ENCODE measurements at regions not wholly inside any gene's neighbourhood (a gene's known extent, or its start where the extent isn't known, plus 50 kb on each side); places are given as distances from the start of the nearest gene placed in this dataset.

DNA sequence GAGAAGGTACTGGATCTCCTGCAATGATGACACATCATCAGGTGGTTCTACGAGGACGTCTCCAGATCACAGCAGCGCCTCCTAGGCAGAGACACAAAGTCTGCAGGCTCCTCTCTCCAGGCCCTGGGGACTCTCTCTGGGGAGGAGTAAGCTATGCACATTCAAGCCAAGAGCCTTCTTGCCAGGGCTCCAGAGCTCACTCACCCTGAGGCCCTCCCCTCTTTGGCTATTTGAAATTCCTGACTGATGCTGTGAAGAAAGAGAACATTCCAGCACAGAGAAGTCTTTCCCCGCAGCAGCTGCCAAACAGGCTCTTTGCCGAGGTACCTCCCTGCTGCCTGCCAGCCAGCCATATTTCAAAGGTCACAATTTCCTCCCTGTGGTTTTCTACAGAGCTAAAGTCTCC, 204.9 kb downstream of the CSNK2A3 start:
- Histone ChIP-seq H3K36me3 (ENCODE audit: control insufficient read depth in 2 of 2, insufficient read depth in 2 of 2, low read length in 1 of 2) (no peaks in the 10 kb centered on the region), H3K4me1 (ENCODE audit: control insufficient read depth in 2 of 2, insufficient read depth in 2 of 2, low read length in 1 of 2) (peaks cover 3 to 4% of the 10 kb centered on the region in 2 donors), H3K9me3 (ENCODE audit: control insufficient read depth in 2 of 2, insufficient read depth in 1 of 2, low read depth in 1 of 2, low read length in 1 of 2) (no peaks in the 10 kb centered on the region), H3K27ac (ENCODE audit: low read depth in 2 of 2, low read length in 1 of 2) (peak overlapping the region in 1 of 2 donors; percentile 40), H3K27me3 (ENCODE audit: control insufficient read depth in 1 of 2, insufficient read depth in 2 of 2, low read length in 2 of 2) (no peaks in the 10 kb centered on the region), H3K4me3 (ENCODE audit: low read depth in 1 of 2, low read length in 2 of 2) (no peak overlapping the region)
- 16 to 24% methylated on average over 5 of the region's 5 CpGs for WGBS, 2 donors

GRCh38 chr11:11146830-11147229, 206.2 kb downstream of the CSNK2A3 start:
- WGBS, 2 donors = 92% methylated on average over 5 of the region's 5 CpGs
- Histone ChIP-seq H3K4me3 (ENCODE audit: low read depth in 1 of 2, low read length in 2 of 2) (no peak overlapping the region), H3K4me1 (ENCODE audit: control insufficient read depth in 2 of 2, insufficient read depth in 2 of 2, low read length in 1 of 2) (peaks cover 3 to 4% of the 10 kb centered on the region in 2 donors), H3K9me3 (ENCODE audit: control insufficient read depth in 2 of 2, insufficient read depth in 1 of 2, low read depth in 1 of 2, low read length in 1 of 2) (no peaks in the 10 kb centered on the region), H3K27ac (ENCODE audit: low read depth in 2 of 2, low read length in 1 of 2) (no peak overlapping the region), H3K27me3 (ENCODE audit: control insufficient read depth in 1 of 2, insufficient read depth in 2 of 2, low read length in 2 of 2) (no peaks in the 10 kb centered on the region), H3K36me3 (ENCODE audit: control insufficient read depth in 2 of 2, insufficient read depth in 2 of 2, low read length in 1 of 2) (no peaks in the 10 kb centered on the region)

DNA sequence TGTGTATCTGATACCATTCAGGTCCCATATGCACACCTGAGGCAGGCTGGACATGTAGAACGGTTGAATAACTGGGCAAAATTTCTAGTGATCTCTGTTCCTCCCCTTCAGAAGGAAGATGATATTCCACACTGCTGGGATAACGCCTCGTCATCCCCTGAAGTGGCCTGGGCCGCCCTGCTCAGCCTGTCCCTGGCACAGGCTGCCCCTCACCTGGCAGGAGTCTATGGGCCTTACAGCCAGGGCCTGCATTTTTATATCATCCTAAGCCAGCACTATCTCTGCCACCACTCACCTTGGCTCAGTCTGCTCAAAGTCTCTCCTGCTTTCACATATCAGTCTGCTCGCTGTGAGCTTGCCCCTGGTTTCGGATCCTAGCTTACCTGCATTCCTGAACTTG, 209.2 kb downstream of the CSNK2A3 start:
- WGBS, 2 donors = 86 to 91% methylated on average over 6 of the region's 6 CpGs
- no peaks in the 10 kb centered on the region for H3K9me3 ChIP-seq (ENCODE audit: control insufficient read depth in 2 of 2, insufficient read depth in 1 of 2, low read depth in 1 of 2, low read length in 1 of 2)
- H3K4me1 ChIP-seq (ENCODE audit: control insufficient read depth in 2 of 2, insufficient read depth in 2 of 2, low read length in 1 of 2) = peaks cover 2 to 3% of the 10 kb centered on the region in 2 donors
- H3K27me3 ChIP-seq (ENCODE audit: control insufficient read depth in 1 of 2, insufficient read depth in 2 of 2, low read length in 2 of 2) = no peaks in the 10 kb centered on the region
- H3K27ac ChIP-seq (ENCODE audit: low read depth in 2 of 2, low read length in 1 of 2) = no peak overlapping the region
- no peaks in the 10 kb centered on the region for H3K36me3 ChIP-seq (ENCODE audit: control insufficient read depth in 2 of 2, insufficient read depth in 2 of 2, low read length in 1 of 2)
- H3K4me3 ChIP-seq (ENCODE audit: low read depth in 1 of 2, low read length in 2 of 2) = no peak overlapping the region

DNA sequence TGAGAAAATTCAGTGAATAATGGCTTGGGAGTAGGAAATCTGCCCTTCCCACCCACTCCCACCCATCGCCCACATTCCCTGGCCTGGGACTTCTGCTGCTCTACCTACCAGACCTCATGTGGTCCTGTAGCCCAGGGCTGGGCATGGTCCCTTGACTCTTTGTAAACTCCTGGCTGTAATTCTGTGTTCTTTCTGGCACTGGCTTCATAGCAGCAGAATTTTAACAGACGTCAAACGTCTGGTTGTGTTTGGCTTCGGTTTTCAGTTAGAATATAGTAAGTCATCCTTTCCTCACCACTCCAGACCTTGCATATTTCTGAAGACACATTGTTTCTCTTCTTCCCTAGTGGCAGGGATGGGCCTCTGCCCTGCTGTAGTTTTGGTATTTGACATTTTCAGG, 210.6 kb downstream of the CSNK2A3 start:
- 64 to 68% methylated on average over 4 of the region's 4 CpGs for WGBS, 2 donors
- H3K4me1 ChIP-seq (ENCODE audit: control insufficient read depth in 2 of 2, insufficient read depth in 2 of 2, low read length in 1 of 2) = no peaks in the 10 kb centered on the region
- H3K9me3 ChIP-seq (ENCODE audit: control insufficient read depth in 2 of 2, insufficient read depth in 1 of 2, low read depth in 1 of 2, low read length in 1 of 2) = no peaks in the 10 kb centered on the region
- H3K27ac ChIP-seq (ENCODE audit: low read depth in 2 of 2, low read length in 1 of 2) = no peak overlapping the region
- H3K4me3 ChIP-seq (ENCODE audit: low read depth in 1 of 2, low read length in 2 of 2) = no peak overlapping the region
- no peaks in the 10 kb centered on the region for H3K27me3 ChIP-seq (ENCODE audit: control insufficient read depth in 1 of 2, insufficient read depth in 2 of 2, low read length in 2 of 2)
- no peaks in the 10 kb centered on the region for H3K36me3 ChIP-seq (ENCODE audit: control insufficient read depth in 2 of 2, insufficient read depth in 2 of 2, low read length in 1 of 2)

DNA sequence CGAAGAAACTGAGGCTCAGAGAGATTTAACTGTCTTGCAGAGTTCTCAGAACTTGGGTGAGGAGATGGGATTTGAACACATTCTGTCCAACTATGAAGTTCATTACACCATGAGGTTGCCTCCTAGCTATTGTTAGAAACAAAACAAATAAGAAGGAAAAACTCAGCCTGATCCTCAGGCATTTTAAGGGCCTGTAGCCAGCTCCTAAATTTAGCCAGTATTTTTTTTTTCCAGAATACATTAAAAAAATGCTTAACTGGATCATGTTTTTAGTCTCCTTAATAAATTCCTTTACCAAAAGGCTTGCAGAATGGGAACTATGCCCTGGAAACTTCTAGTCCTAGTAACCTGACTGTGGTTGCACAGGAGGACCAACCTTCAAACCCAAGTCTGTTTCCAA, 212.0 kb downstream of the CSNK2A3 start:
- Histone ChIP-seq H3K4me1 (ENCODE audit: control insufficient read depth in 2 of 2, insufficient read depth in 2 of 2, low read length in 1 of 2) (no peaks in the 10 kb centered on the region), H3K9me3 (ENCODE audit: control insufficient read depth in 2 of 2, insufficient read depth in 1 of 2, low read depth in 1 of 2, low read length in 1 of 2) (no peaks in the 10 kb centered on the region), H3K36me3 (ENCODE audit: control insufficient read depth in 2 of 2, insufficient read depth in 2 of 2, low read length in 1 of 2) (no peaks in the 10 kb centered on the region), H3K27ac (ENCODE audit: low read depth in 2 of 2, low read length in 1 of 2) (no peak overlapping the region), H3K4me3 (ENCODE audit: low read depth in 1 of 2, low read length in 2 of 2) (no peak overlapping the region), H3K27me3 (ENCODE audit: control insufficient read depth in 1 of 2, insufficient read depth in 2 of 2, low read length in 2 of 2) (no peaks in the 10 kb centered on the region)
- WGBS, 2 donors = 57 to 63% methylated on average over 1 of the region's 1 CpG

DNA sequence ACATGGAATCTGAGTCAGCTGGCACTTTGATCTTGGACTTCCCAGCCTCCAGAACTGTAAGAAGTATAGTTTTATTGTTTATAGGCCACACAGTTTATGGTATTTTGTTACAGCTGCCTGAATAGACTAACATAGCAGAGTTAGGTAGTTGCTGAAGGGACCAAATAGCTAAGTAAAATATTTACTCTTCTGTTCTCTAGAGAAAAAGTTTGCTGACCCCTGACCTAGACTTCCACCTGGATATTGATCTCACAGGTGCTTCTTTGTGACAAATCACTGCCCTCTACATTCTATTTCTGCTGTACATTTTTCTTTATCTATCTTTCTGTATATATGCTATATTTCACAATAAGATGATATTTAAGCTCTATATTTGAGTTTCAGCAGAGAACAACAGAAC, 212.5 kb downstream of the CSNK2A3 start:
- Histone ChIP-seq H3K27ac (ENCODE audit: low read depth in 2 of 2, low read length in 1 of 2) (no peak overlapping the region), H3K4me3 (ENCODE audit: low read depth in 1 of 2, low read length in 2 of 2) (no peak overlapping the region), H3K27me3 (ENCODE audit: control insufficient read depth in 1 of 2, insufficient read depth in 2 of 2, low read length in 2 of 2) (no peaks in the 10 kb centered on the region), H3K4me1 (ENCODE audit: control insufficient read depth in 2 of 2, insufficient read depth in 2 of 2, low read length in 1 of 2) (no peaks in the 10 kb centered on the region), H3K36me3 (ENCODE audit: control insufficient read depth in 2 of 2, insufficient read depth in 2 of 2, low read length in 1 of 2) (no peaks in the 10 kb centered on the region), H3K9me3 (ENCODE audit: control insufficient read depth in 2 of 2, insufficient read depth in 1 of 2, low read depth in 1 of 2, low read length in 1 of 2) (no peaks in the 10 kb centered on the region)

DNA sequence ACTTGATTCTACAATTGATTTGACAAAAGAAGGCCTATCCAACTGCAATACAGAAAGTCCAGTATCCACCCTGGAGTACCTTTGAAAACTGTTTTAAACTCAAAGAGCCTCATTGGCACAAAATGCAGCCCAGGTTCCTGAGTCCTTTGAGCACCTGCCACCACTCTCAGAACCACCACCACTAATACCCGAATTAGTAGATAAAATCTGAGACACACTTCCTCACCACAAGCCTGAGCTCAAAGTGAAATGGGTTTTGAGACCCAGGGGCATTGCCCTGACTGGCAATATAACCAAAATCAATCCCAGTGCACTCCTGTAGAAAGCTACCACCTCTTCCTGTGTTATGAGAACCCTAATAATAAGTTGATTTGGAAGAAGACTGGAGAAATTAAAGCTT, 215.7 kb downstream of the CSNK2A3 start:
- Histone ChIP-seq H3K4me1 (ENCODE audit: control insufficient read depth in 2 of 2, insufficient read depth in 2 of 2, low read length in 1 of 2) (no peaks in the 10 kb centered on the region), H3K27me3 (ENCODE audit: control insufficient read depth in 1 of 2, insufficient read depth in 2 of 2, low read length in 2 of 2) (no peaks in the 10 kb centered on the region), H3K36me3 (ENCODE audit: control insufficient read depth in 2 of 2, insufficient read depth in 2 of 2, low read length in 1 of 2) (no peaks in the 10 kb centered on the region), H3K27ac (ENCODE audit: low read depth in 2 of 2, low read length in 1 of 2) (no peak overlapping the region), H3K4me3 (ENCODE audit: low read depth in 1 of 2, low read length in 2 of 2) (no peak overlapping the region), H3K9me3 (ENCODE audit: control insufficient read depth in 2 of 2, insufficient read depth in 1 of 2, low read depth in 1 of 2, low read length in 1 of 2) (no peaks in the 10 kb centered on the region)
- WGBS, 2 donors = 69 to 76% methylated on average over 1 of the region's 1 CpG

DNA sequence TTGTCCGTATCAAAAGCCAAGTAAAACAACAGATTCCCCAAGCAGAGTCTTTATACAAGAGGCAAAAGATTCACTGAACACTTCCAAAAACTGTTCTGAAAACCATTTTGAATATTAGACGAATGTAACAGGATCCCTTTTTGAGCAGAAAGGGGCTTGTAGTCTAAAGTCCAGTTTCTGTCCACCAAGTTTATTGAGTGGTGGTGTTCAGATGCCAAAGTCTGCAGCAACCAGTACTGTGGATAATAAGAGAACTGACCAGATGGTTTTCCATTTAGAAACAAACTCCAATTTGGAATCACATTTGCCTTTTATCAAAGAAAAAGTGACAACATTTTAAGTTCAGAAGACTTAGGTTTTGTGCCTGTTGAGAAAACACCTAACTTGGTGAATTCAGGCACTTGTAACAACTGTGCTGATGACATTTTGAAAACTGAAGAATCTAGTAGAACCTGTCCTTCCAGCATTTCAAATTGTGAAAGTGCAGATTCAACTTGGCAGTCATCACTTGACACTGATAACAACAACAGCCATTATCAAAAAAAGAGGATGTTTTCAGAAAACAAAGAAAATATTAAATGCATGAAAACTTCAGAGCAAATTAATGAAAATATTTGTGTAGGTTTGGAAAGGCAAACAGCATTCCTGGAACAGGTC, 217.1 kb downstream of the CSNK2A3 start:
- H3K4me1 ChIP-seq (ENCODE audit: control insufficient read depth in 2 of 2, insufficient read depth in 2 of 2, low read length in 1 of 2) = no peaks in the 10 kb centered on the region
- no peaks in the 10 kb centered on the region for H3K27me3 ChIP-seq (ENCODE audit: control insufficient read depth in 1 of 2, insufficient read depth in 2 of 2, low read length in 2 of 2)
- 47 to 48% methylated on average over 2 of the region's 2 CpGs for WGBS, 2 donors
- no peaks in the 10 kb centered on the region for H3K9me3 ChIP-seq (ENCODE audit: control insufficient read depth in 2 of 2, insufficient read depth in 1 of 2, low read depth in 1 of 2, low read length in 1 of 2)
- no peak overlapping the region for H3K4me3 ChIP-seq (ENCODE audit: low read depth in 1 of 2, low read length in 2 of 2)
- H3K27ac ChIP-seq (ENCODE audit: low read depth in 2 of 2, low read length in 1 of 2) = no peak overlapping the region
- H3K36me3 ChIP-seq (ENCODE audit: control insufficient read depth in 2 of 2, insufficient read depth in 2 of 2, low read length in 1 of 2) = no peaks in the 10 kb centered on the region

GRCh38 chr11:11129118-11129517, 223.9 kb downstream of the CSNK2A3 start:
- no peaks in the 10 kb centered on the region for H3K36me3 ChIP-seq (ENCODE audit: control insufficient read depth in 2 of 2, insufficient read depth in 2 of 2, low read length in 1 of 2)
- no peaks in the 10 kb centered on the region for H3K27me3 ChIP-seq (ENCODE audit: control insufficient read depth in 1 of 2, insufficient read depth in 2 of 2, low read length in 2 of 2)
- 94 to 100% methylated on average over 1 of the region's 1 CpG for WGBS, 2 donors
- H3K4me3 ChIP-seq (ENCODE audit: low read depth in 1 of 2, low read length in 2 of 2) = no peak overlapping the region
- H3K4me1 ChIP-seq (ENCODE audit: control insufficient read depth in 2 of 2, insufficient read depth in 2 of 2, low read length in 1 of 2) = no peaks in the 10 kb centered on the region
- no peaks in the 10 kb centered on the region for H3K9me3 ChIP-seq (ENCODE audit: control insufficient read depth in 2 of 2, insufficient read depth in 1 of 2, low read depth in 1 of 2, low read length in 1 of 2)
- H3K27ac ChIP-seq (ENCODE audit: low read depth in 2 of 2, low read length in 1 of 2) = no peak overlapping the region

GRCh38 chr11:11125618-11126017, 227.4 kb downstream of the CSNK2A3 start:
- Histone ChIP-seq H3K4me1 (ENCODE audit: control insufficient read depth in 2 of 2, insufficient read depth in 2 of 2, low read length in 1 of 2) (no peaks in the 10 kb centered on the region), H3K27me3 (ENCODE audit: control insufficient read depth in 1 of 2, insufficient read depth in 2 of 2, low read length in 2 of 2) (no peaks in the 10 kb centered on the region), H3K4me3 (ENCODE audit: low read depth in 1 of 2, low read length in 2 of 2) (no peak overlapping the region), H3K36me3 (ENCODE audit: control insufficient read depth in 2 of 2, insufficient read depth in 2 of 2, low read length in 1 of 2) (no peaks in the 10 kb centered on the region), H3K27ac (ENCODE audit: low read depth in 2 of 2, low read length in 1 of 2) (no peak overlapping the region), H3K9me3 (ENCODE audit: control insufficient read depth in 2 of 2, insufficient read depth in 1 of 2, low read depth in 1 of 2, low read length in 1 of 2) (no peaks in the 10 kb centered on the region)
- WGBS, 2 donors = 82 to 84% methylated on average over 2 of the region's 2 CpGs
